ENCODE measurements at regions not wholly inside any gene's neighbourhood (a gene's known extent, or its start where the extent isn't known, plus 50 kb on each side); places are given as distances from the start of the nearest gene placed in this dataset.

- Histone ChIP-seq H3K4me1 (peaks cover 16% of the 10 kb centered on the region), H3K36me3 (no peaks in the 10 kb centered on the region), H3K9me3 (replicated peaks) (no peaks in the 10 kb centered on the region), H3K27ac (replicated peaks) (peak overlapping the region; percentile 60), H3K27me3 (ENCODE audit: low read depth) (no peaks in the 10 kb centered on the region), H3K4me3 (no peak overlapping the region)
- intact Hi-C loops (cut with micrococcal nuclease), result no loop called here
- TF ChIP-seq CTCF (IDR thresholded peaks at IDR 0.05; ENCODE audit: borderline replicate concordance), result no peak
- DNase-seq, result peak; percentile 31
Observed at GRCh38 chr4:52260514-52261210, 209.6 kb downstream of the SPATA18 start.

- H3K36me3 ChIP-seq, result no peaks in the 10 kb centered on the region
- no peak for TF ChIP-seq CTCF (IDR thresholded peaks at IDR 0.05; ENCODE audit: borderline replicate concordance)
- no peak for DNase-seq
- no peaks in the 10 kb centered on the region for H3K27me3 ChIP-seq (ENCODE audit: low read depth)
- intact Hi-C loops (cut with micrococcal nuclease), result no loop called here
- H3K4me1 ChIP-seq, result peaks cover 25% of the 10 kb centered on the region
- H3K9me3 ChIP-seq (replicated peaks), result no peaks in the 10 kb centered on the region
- H3K27ac ChIP-seq (replicated peaks), result no peak overlapping the region
- no peak overlapping the region for H3K4me3 ChIP-seq
Observed at GRCh38 chr4:52263607-52264006, 212.5 kb downstream of the SPATA18 start.

GRCh38 chr4:52265781-52266525 is 214.8 kb downstream of the SPATA18 start:
- no peaks in the 10 kb centered on the region for H3K9me3 ChIP-seq (replicated peaks)
- no peak for TF ChIP-seq CTCF (IDR thresholded peaks at IDR 0.05; ENCODE audit: borderline replicate concordance)
- no peaks in the 10 kb centered on the region for H3K36me3 ChIP-seq
- no peak overlapping the region for H3K4me3 ChIP-seq
- peaks cover 13% of the 10 kb centered on the region for H3K4me1 ChIP-seq
- peak overlapping the region; percentile 33 for H3K27ac ChIP-seq (replicated peaks)
- no peak for DNase-seq
- intact Hi-C loops (cut with micrococcal nuclease), result no loop called here
- H3K27me3 ChIP-seq (ENCODE audit: low read depth), result no peaks in the 10 kb centered on the region

- intact Hi-C loops (cut with micrococcal nuclease), result no loop called here
Observed at GRCh38 chr4:52266537-52267137, 215.5 kb downstream of the SPATA18 start.

More at GRCh38 chr4:52266537-52267137, 215.5 kb downstream of the SPATA18 start:
- no peaks in the 10 kb centered on the region for H3K27me3 ChIP-seq (ENCODE audit: low read depth)
- peak; percentile 50 for DNase-seq
- H3K36me3 ChIP-seq, result no peaks in the 10 kb centered on the region
- peak overlapping the region; percentile 33 for H3K27ac ChIP-seq (replicated peaks)
- peaks cover 9% of the 10 kb centered on the region for H3K4me1 ChIP-seq
- peaks cover 3% of the 10 kb centered on the region for H3K9me3 ChIP-seq (replicated peaks)
- H3K4me3 ChIP-seq, result no peak overlapping the region
- no peak for TF ChIP-seq CTCF (IDR thresholded peaks at IDR 0.05; ENCODE audit: borderline replicate concordance)

Measured in left ventricle myocardium inferior (tissue), 1 donor.